Thyroid gland (tissue), 4 donors: ENCODE measurements at regions not wholly inside any gene's neighbourhood (a gene's known extent, or its start where the extent isn't known, plus 50 kb on each side); places are given as distances from the start of the nearest gene placed in this dataset.

Experiments
- DNase-seq, 2 donors: peaks; one replicate each; pipeline ENCODE4 v3.0.0-alpha.2; 2019
- H3K27ac ChIP-seq, 3 donors: fragments of 200-600 bp; sonication (generic); 1 replicate in 2 of 3; 2 replicates in 1 of 3; pipeline ENCODE4 v1.5.1; 2016 to 2019; ENCODE audit warnings: mild to moderate bottlenecking in 1 of 3, moderate library complexity in 1 of 3
- H3K27me3 ChIP-seq: fragments of 200-600 bp; sonication (generic); one replicate; pipeline ENCODE4 v1.5.1; 2019
- H3K36me3 ChIP-seq, 2 donors: fragments of 200-600 bp; sonication (generic); one replicate each; pipeline ENCODE4 v1.5.1; 2016 to 2019
- H3K4me1 ChIP-seq, 2 donors: fragments of 200-600 bp; sonication (generic); one replicate each; pipeline ENCODE4 v1.5.1; 2017 to 2019
- H3K4me3 ChIP-seq, 3 donors: fragments of 200-600 bp; sonication (generic); replicated peaks in 1 of 3; 1 replicate in 2 of 3; 2 replicates in 1 of 3; pipeline ENCODE4 v1.5.1; 2016; ENCODE audit warnings: mild to moderate bottlenecking in 1 of 3
- H3K9me3 ChIP-seq: fragments of 200-600 bp; sonication (generic); one replicate; pipeline ENCODE4 v1.5.1; 2017
- CTCF ChIP-seq, 6 experiments: fragments of 200-600 bp in 3 of 6; fragments of 450-650 bp in 3 of 6; sonication (generic) in 3 of 6; IDR thresholded peaks; one replicate each; pipeline ENCODE4 v1.5.1; 2016 to 2019; ENCODE audit warnings: antibody characterized with exemption in 6 of 6, mild to moderate bottlenecking in 2 of 6, inconsistent platforms in 1 of 6, moderate library complexity in 1 of 6
- POLR2A ChIP-seq, 2 donors: fragments of 450-650 bp; IDR thresholded peaks; one replicate each; pipeline ENCODE4 v1.6.1; 2017; ENCODE audit warnings: antibody characterized with exemption in 2 of 2, mild to moderate bottlenecking in 2 of 2, moderate library complexity in 1 of 2
- whole genome bisulfite sequencing, 2 donors: methylation state at CpG; one replicate each; pipeline ENCODE4 v1.1.5; 2017; 5-methylcytosine and 5-hydroxymethylcytosine counted together
- intact Hi-C: fragments of 100-400 bp; cut with DNase I; formaldehyde crosslinking; loops from one replicate; pipeline ENCODE4 v1.15.1; 2023

- Histone ChIP-seq H3K9me3 (no peaks in the 10 kb centered on the region), H3K27ac (no peak overlapping the region), H3K4me1 (no peaks in the 10 kb centered on the region), H3K4me3 (no peak overlapping the region), H3K36me3 (no peaks in the 10 kb centered on the region), H3K27me3 (no peaks in the 10 kb centered on the region)
- no peak for DNase-seq
- WGBS, 2 donors, result 75 to 78% methylated on average over 6 of the region's 6 CpGs
- TF ChIP-seq CTCF (IDR thresholded peaks at IDR 0.05), result no peak
- TF ChIP-seq POLR2A (IDR thresholded peaks at IDR 0.05), result no peak
- intact Hi-C loops, result no loop called here
Measured at GRCh38 chr1:103177108-103177775, 68.9 kb upstream of the COL11A1 start.

GRCh38 chr1:103171041-103171590, 62.8 kb upstream of the COL11A1 start:
- no peak overlapping the region for H3K27ac ChIP-seq
- WGBS, 2 donors, result 63 to 68% methylated on average over 1 of the region's 1 CpG
- H3K36me3 ChIP-seq, result no peaks in the 10 kb centered on the region
- H3K4me3 ChIP-seq, result no peak overlapping the region
- no peaks in the 10 kb centered on the region for H3K27me3 ChIP-seq
- DNase-seq, result no peak
- no peaks in the 10 kb centered on the region for H3K9me3 ChIP-seq
- TF ChIP-seq CTCF (IDR thresholded peaks at IDR 0.05) (no peak), POLR2A (IDR thresholded peaks at IDR 0.05) (no peak)
- intact Hi-C loops, result no loop called here
- H3K4me1 ChIP-seq, result no peaks in the 10 kb centered on the region

GRCh38 chr1:103170609-103171008, 62.3 kb upstream of the COL11A1 start:
- Histone ChIP-seq H3K9me3 (no peaks in the 10 kb centered on the region), H3K4me3 (no peak overlapping the region), H3K27me3 (no peaks in the 10 kb centered on the region), H3K36me3 (no peaks in the 10 kb centered on the region), H3K4me1 (no peaks in the 10 kb centered on the region), H3K27ac (no peak overlapping the region)
- WGBS, 2 donors, result 91 to 92% methylated on average over 7 of the region's 7 CpGs
- TF ChIP-seq POLR2A (IDR thresholded peaks at IDR 0.05) (no peak), CTCF (IDR thresholded peaks at IDR 0.05) (no peak)
- intact Hi-C loops, result no loop called here
- no peak for DNase-seq

- no peak for DNase-seq
- 75 to 77% methylated on average over 2 of the region's 2 CpGs for WGBS, 2 donors
- Histone ChIP-seq H3K27ac (no peak overlapping the region), H3K9me3 (no peaks in the 10 kb centered on the region), H3K4me1 (no peaks in the 10 kb centered on the region), H3K4me3 (no peak overlapping the region), H3K36me3 (no peaks in the 10 kb centered on the region), H3K27me3 (no peaks in the 10 kb centered on the region)
- intact Hi-C loops, result no loop called here
- TF ChIP-seq CTCF (IDR thresholded peaks at IDR 0.05), result no peak
- no peak for TF ChIP-seq POLR2A (IDR thresholded peaks at IDR 0.05)
Measured at GRCh38 chr1:103162360-103162759, 54.0 kb upstream of the COL11A1 start.

GRCh38 chr1:103160281-103160680, 52.0 kb upstream of the COL11A1 start:
- Histone ChIP-seq H3K4me1 (no peaks in the 10 kb centered on the region), H3K27me3 (no peaks in the 10 kb centered on the region), H3K9me3 (no peaks in the 10 kb centered on the region), H3K36me3 (no peaks in the 10 kb centered on the region), H3K27ac (no peak overlapping the region), H3K4me3 (no peak overlapping the region)
- intact Hi-C loops, result no loop called here
- WGBS, 2 donors, result 88 to 100% methylated on average over 1 of the region's 1 CpG
- no peak for DNase-seq
- TF ChIP-seq POLR2A (IDR thresholded peaks at IDR 0.05) (no peak), CTCF (IDR thresholded peaks at IDR 0.05) (no peak)
